DOHH2 (cell line): ENCODE measurements at regions not wholly inside any gene's neighbourhood (a gene's known extent, or its start where the extent isn't known, plus 50 kb on each side); places are given as distances from the start of the nearest gene placed in this dataset.

Experiments
- CTCF ChIP-seq: fragments of 200-600 bp; sonication (generic); IDR thresholded peaks from one replicate; pipeline ENCODE4 v1.5.1; 2014; ENCODE audit warnings: antibody characterized with exemption, mild to moderate bottlenecking, low read depth, low read length; ENCODE audit not compliant: poor library complexity, severe bottlenecking
- EZH2phosphoT487 ChIP-seq: fragments of 200-600 bp; sonication (generic); IDR thresholded peaks from 2 replicates; pipeline ENCODE4 v1.6.1; 2017; ENCODE audit warnings: borderline replicate concordance, mild to moderate bottlenecking, antibody characterized with exemption, low read length, moderate library complexity, mixed read lengths

GRCh38 chr6:139847457-139847813, 473.0 kb upstream of the CITED2 start:
- TF ChIP-seq CTCF (no peak), EZH2phosphoT487 (no peak)
